ENCODE measurements at regions not wholly inside any gene's neighbourhood (a gene's known extent, or its start where the extent isn't known, plus 50 kb on each side); places are given as distances from the start of the nearest gene placed in this dataset.

- TF ChIP-seq EZH2 (IDR thresholded peaks at IDR 0.05; ENCODE audit: insufficient read depth, poor library complexity, severe bottlenecking) (no peak), EZH2phosphoT487 (IDR thresholded peaks at IDR 0.05; ENCODE audit: insufficient read depth, low read depth) (no peak)
Measured at GRCh38 chr1:30818568-30819243, 61.1 kb upstream of the LAPTM5 start.

Data from GM23248 (cell line).